Loucy (cell line): ENCODE measurements at regions not wholly inside any gene's neighbourhood (a gene's known extent, or its start where the extent isn't known, plus 50 kb on each side); places are given as distances from the start of the nearest gene placed in this dataset.

ENCODE experiments used
- H2AFZ ChIP-seq: fragments of 200-600 bp; sonication (generic); 2 replicates; pipeline ENCODE4 v1.6.0; 2016; ENCODE audit warnings: antibody characterized with exemption, mild to moderate bottlenecking, low read length, moderate library complexity
- H3F3A ChIP-seq: fragments of 200-600 bp; 2 replicates; pipeline ENCODE4 v1.6.0; 2016; ENCODE audit warnings: antibody characterized with exemption, low read depth, mild to moderate bottlenecking
- H3K27me3 ChIP-seq: fragments of 200-600 bp; sonication (generic); 2 replicates; pipeline ENCODE4 v1.6.1; 2014; ENCODE audit warnings: low read length, mild to moderate bottlenecking; ENCODE audit not compliant: insufficient read depth, poor library complexity, severe bottlenecking
- H3K36me3 ChIP-seq: fragments of 200-600 bp; sonication (generic); 2 replicates; pipeline ENCODE4 v1.6.1; 2016; ENCODE audit warnings: low read length; ENCODE audit not compliant: insufficient read depth
- H3K4me1 ChIP-seq: fragments of 200-600 bp; sonication (generic); 2 replicates; pipeline ENCODE4 v1.5.1; 2014; ENCODE audit warnings: low read length, mild to moderate bottlenecking; ENCODE audit not compliant: insufficient read depth, poor library complexity, severe bottlenecking
- H3K4me2 ChIP-seq: fragments of 200-600 bp; sonication (generic); 2 replicates; pipeline ENCODE4 v1.6.0; 2014; ENCODE audit warnings: antibody characterized with exemption, low read length, low read depth, mild to moderate bottlenecking; ENCODE audit not compliant: poor library complexity, severe bottlenecking
- H3K4me3 ChIP-seq: fragments of 200-600 bp; sonication (generic); 2 replicates; pipeline ENCODE4 v1.5.1; 2014; ENCODE audit warnings: low read length, mild to moderate bottlenecking, mixed read lengths; ENCODE audit not compliant: poor library complexity, severe bottlenecking
- H3K79me2 ChIP-seq: fragments of 200-600 bp; sonication (generic); 2 replicates; pipeline ENCODE4 v1.6.1; 2014; ENCODE audit warnings: low read length; ENCODE audit not compliant: insufficient read depth
- H3K9ac ChIP-seq: fragments of 200-600 bp; sonication (generic); 2 replicates; pipeline ENCODE4 v1.6.0; 2014; ENCODE audit warnings: mild to moderate bottlenecking, low read depth, low read length, moderate library complexity; ENCODE audit not compliant: poor library complexity, severe bottlenecking
- H3K9me2 ChIP-seq: fragments of 200-600 bp; sonication (generic); replicated peaks from 2 replicates; pipeline ENCODE4 v1.6.1; 2016; ENCODE audit warnings: low read depth, low read length, mixed read lengths
- H3K9me3 ChIP-seq: fragments of 200-600 bp; sonication (generic); 2 replicates; pipeline ENCODE4 v1.6.1; 2014; ENCODE audit warnings: mild to moderate bottlenecking, antibody characterized with exemption, low read length, low read depth; ENCODE audit not compliant: insufficient read depth
- H4K20me1 ChIP-seq: fragments of 200-600 bp; sonication (generic); 2 replicates; pipeline ENCODE4 v1.6.0; 2014; ENCODE audit warnings: antibody characterized with exemption, low read length, mild to moderate bottlenecking; ENCODE audit not compliant: insufficient read depth, poor library complexity, severe bottlenecking
- EZH2phosphoT487 ChIP-seq: fragments of 200-600 bp; IDR thresholded peaks from 2 replicates; pipeline ENCODE4 v1.6.1; 2018; ENCODE audit warnings: antibody characterized with exemption, mild to moderate bottlenecking, moderate library complexity, borderline replicate concordance
- TF ChIP-seq, protein P1 (sequence below): fragments of 200-600 bp; sonication (generic); conservative IDR thresholded peaks from 2 replicates; pipeline ENCODE4 v1.5.1; 2014; ENCODE audit warnings: mild to moderate bottlenecking, antibody characterized with exemption, low read length

DNA sequence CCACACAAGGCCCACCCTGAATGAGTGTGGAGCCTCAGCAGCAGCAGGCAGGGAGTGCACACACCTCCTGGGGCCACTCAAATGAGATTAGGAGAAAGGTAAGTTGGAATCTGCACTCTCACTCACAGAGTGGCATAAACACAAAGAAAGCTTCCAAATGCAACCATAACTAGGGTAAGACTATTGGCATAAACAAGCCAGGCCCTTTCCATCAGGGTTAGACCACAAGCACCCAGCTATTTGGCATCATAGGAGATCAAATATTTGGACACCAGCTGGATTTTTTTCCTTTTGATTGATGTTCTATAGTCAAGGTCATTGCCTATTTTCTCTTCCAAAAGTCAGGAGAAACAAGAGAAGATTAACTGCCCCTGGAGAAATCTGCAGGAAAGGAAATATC lies 471.5 kb downstream of the TXNL1 start:
- no peaks in the 10 kb centered on the region for H3K79me2 ChIP-seq
- no peak overlapping the region for H3K4me2 ChIP-seq
- H2AFZ ChIP-seq, result no peak overlapping the region
- H3K27me3 ChIP-seq, result no peaks in the 10 kb centered on the region
- H3K9me2 ChIP-seq, result no peaks in the 10 kb centered on the region
- no peaks in the 10 kb centered on the region for H3K9me3 ChIP-seq
- H3K9ac ChIP-seq, result no peak overlapping the region
- H3K4me1 ChIP-seq, result no peaks in the 10 kb centered on the region
- H3K36me3 ChIP-seq, result no peaks in the 10 kb centered on the region
- TF ChIP-seq EZH2phosphoT487, result no peak
- TF ChIP-seq, protein P1, sequence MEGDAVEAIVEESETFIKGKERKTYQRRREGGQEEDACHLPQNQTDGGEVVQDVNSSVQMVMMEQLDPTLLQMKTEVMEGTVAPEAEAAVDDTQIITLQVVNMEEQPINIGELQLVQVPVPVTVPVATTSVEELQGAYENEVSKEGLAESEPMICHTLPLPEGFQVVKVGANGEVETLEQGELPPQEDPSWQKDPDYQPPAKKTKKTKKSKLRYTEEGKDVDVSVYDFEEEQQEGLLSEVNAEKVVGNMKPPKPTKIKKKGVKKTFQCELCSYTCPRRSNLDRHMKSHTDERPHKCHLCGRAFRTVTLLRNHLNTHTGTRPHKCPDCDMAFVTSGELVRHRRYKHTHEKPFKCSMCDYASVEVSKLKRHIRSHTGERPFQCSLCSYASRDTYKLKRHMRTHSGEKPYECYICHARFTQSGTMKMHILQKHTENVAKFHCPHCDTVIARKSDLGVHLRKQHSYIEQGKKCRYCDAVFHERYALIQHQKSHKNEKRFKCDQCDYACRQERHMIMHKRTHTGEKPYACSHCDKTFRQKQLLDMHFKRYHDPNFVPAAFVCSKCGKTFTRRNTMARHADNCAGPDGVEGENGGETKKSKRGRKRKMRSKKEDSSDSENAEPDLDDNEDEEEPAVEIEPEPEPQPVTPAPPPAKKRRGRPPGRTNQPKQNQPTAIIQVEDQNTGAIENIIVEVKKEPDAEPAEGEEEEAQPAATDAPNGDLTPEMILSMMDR, result no peak
- H3K4me3 ChIP-seq, result no peak overlapping the region
- H4K20me1 ChIP-seq, result no peaks in the 10 kb centered on the region
- no peaks in the 10 kb centered on the region for H3F3A ChIP-seq

DNA sequence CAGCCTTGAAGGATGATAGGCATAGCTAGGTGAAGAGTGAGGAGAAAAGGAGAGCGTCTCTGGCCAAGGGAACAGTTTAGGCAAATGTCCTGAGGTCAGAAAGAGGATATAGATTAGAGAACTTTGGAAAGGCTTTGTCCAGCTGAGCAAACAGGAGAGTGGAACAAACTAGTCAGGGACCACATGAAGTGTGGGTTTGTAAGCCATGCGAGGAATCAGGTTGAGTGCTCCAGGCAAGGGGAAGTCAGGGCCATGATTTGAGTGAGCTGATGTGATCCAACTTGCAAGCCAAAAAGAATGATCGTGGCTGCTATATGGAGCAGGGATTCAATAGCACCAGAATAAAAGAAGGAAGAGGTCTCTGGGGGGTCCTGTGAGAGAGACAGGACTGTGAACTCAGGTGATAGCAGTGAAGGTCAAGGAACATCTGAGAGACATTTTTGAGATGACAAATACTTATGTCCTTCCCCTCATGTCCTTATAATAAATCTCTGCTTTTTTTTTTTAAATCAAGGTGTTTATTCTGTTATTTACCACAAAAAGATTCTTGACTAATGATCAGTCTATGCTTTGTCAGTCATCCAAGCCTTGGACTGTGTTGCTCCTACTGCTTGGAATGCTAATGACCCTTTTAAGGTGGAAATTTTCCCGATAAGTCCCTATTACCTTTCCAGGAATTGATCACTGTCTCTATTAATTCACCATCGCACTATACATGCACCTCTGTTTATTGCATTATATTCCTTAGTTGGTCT lies 472.6 kb downstream of the TXNL1 start:
- H3K36me3 ChIP-seq, result no peaks in the 10 kb centered on the region
- H3K79me2 ChIP-seq, result no peaks in the 10 kb centered on the region
- H3K9me2 ChIP-seq, result no peaks in the 10 kb centered on the region
- H3K27me3 ChIP-seq, result no peaks in the 10 kb centered on the region
- H3K4me2 ChIP-seq, result no peak overlapping the region
- no peaks in the 10 kb centered on the region for H4K20me1 ChIP-seq
- TF ChIP-seq, protein P1, result no peak
- no peak for TF ChIP-seq EZH2phosphoT487
- H2AFZ ChIP-seq, result no peak overlapping the region
- no peak overlapping the region for H3K9ac ChIP-seq
- H3K4me3 ChIP-seq, result no peak overlapping the region
- H3K9me3 ChIP-seq, result no peaks in the 10 kb centered on the region
- H3F3A ChIP-seq, result no peaks in the 10 kb centered on the region
- no peaks in the 10 kb centered on the region for H3K4me1 ChIP-seq

DNA sequence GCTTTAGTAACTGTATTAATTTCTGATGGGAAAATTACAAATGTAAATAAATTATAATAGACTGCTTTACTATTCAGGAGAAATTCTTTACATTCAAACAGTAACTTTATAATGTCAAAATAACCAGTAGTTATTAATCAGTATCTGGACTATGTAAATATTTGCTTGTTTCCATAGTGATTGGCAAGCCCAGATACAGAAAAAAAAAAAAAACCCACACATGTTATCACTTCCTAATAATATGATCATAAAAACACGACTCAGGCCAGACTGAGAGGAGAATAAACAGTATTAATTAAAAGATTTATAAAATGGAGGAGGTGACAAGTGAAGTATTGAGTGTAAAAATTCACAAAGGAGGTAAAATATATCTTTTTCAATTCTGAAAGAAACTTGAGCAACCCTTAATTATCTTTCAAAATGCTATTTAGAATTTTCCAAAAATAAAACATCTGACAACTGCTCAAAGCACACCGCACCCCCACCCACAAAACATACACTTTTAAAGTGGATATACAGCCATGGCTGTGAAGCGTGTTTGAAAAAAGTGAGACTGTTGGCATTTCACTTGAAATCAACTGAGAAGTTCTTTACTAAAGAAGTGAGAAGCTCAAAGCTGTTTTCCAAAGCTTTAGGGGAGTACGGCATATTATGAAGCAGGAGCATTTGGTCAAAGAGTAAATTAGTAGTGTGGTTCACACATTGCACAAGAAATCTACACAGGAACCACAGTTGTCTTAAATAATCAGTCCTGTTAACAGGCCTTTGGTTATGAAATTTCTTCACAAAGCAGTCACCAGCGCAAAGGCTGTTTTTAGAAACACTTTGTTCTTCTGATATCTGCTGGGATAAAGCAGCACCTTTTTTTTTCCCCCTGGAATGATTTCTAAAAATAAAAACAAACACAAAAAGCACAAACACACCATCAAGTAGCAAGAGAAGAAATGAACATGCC lies 475.8 kb downstream of the TXNL1 start:
- Histone ChIP-seq H4K20me1 (no peaks in the 10 kb centered on the region), H3K27me3 (no peaks in the 10 kb centered on the region), H2AFZ (no peak overlapping the region), H3K4me3 (no peak overlapping the region), H3K4me2 (no peak overlapping the region), H3F3A (no peaks in the 10 kb centered on the region), H3K4me1 (no peaks in the 10 kb centered on the region), H3K9me2 (no peaks in the 10 kb centered on the region), H3K9ac (no peak overlapping the region), H3K36me3 (no peaks in the 10 kb centered on the region), H3K9me3 (no peaks in the 10 kb centered on the region), H3K79me2 (no peaks in the 10 kb centered on the region)
- TF ChIP-seq, protein P1, result no peak
- no peak for TF ChIP-seq EZH2phosphoT487
